ENCODE measurements at regions not wholly inside any gene's neighbourhood (a gene's known extent, or its start where the extent isn't known, plus 50 kb on each side); places are given as distances from the start of the nearest gene placed in this dataset.

DNA sequence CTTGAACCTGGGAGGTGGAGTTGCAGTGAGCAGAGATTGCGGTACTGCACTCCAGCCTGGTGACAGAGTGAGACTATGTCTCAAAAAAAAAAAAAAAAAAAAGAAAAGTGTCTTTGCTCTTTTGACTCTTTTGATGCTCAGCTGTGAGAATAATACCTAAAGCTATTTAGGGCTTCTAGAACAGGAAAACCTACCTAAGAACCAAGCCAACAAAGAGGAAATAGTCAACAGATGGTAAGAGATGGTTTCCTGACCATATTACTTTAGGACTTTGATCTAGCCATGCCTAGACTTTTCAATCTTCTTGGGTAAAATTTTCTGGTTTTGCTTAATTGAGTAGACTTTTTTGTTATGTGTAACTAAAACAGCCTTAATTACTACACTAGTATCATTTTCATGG lies 508.1 kb downstream of the EPHA7 start:
- no peak for TF ChIP-seq CTCF (IDR thresholded peaks at IDR 0.05; ENCODE audit: insufficient read depth, low read length)
- TF ChIP-seq REST (IDR thresholded peaks at IDR 0.05; ENCODE audit: insufficient replicate concordance, low read depth): no peak
- TF ChIP-seq POLR2AphosphoS5 (IDR thresholded peaks at IDR 0.05; ENCODE audit: low read depth): no peak
